Natural killer cell (primary cell): ENCODE measurements at regions not wholly inside any gene's neighbourhood (a gene's known extent, or its start where the extent isn't known, plus 50 kb on each side); places are given as distances from the start of the nearest gene placed in this dataset.
"Not testable (repeated sequence)": the region's sequence is repeated elsewhere in the genome, so short reads cannot be mapped to it uniquely, and the experiment has no call there.

Experiments
- ATAC-seq, 3 donors: fragments of 150-1000 bp in 2 of 3; fragments of 200-7000 bp in 1 of 3; cut with Tn5 transposase; 1 replicate in 1 of 3; 2 replicates in 2 of 3; pipeline ENCODE4 v1.10.0; 2021; ENCODE audit warnings: mild to moderate bottlenecking in 2 of 3, moderate library complexity in 2 of 3
- DNase-seq, 2 donors: peaks; one replicate each; pipeline versions ENCODE4 v3.0.0 to v3.0.0-alpha.2; 2013 to 2021; ENCODE audit warnings: mixed read lengths in 1 of 2
- H3K27ac ChIP-seq: one replicate; pipeline ENCODE4 v1.5.1; 2013; ENCODE audit warnings: mild to moderate bottlenecking, low read length
- H3K27me3 ChIP-seq: one replicate; pipeline ENCODE4 v1.6.1; 2013; ENCODE audit warnings: low read length; ENCODE audit not compliant: control insufficient read depth, insufficient read depth
- H3K36me3 ChIP-seq: one replicate; pipeline ENCODE4 v1.6.1; 2013; ENCODE audit warnings: low read length; ENCODE audit not compliant: control insufficient read depth, insufficient read depth
- H3K4me1 ChIP-seq: one replicate; pipeline ENCODE4 v1.6.1; 2013; ENCODE audit warnings: low read length; ENCODE audit not compliant: control insufficient read depth, insufficient read depth
- H3K4me3 ChIP-seq: one replicate; pipeline ENCODE4 v1.5.1; 2013; ENCODE audit warnings: low read length
- H3K9me3 ChIP-seq: one replicate; pipeline ENCODE4 v1.6.1; 2013; ENCODE audit warnings: low read length; ENCODE audit not compliant: control insufficient read depth, insufficient read depth
- H3K27ac Mint-ChIP-seq, 2 donors: one replicate each; pipeline ENCODE4 v1.8.0; 2022; ENCODE audit warnings: mild to moderate bottlenecking in 2 of 2, mixed read lengths in 2 of 2, moderate library complexity in 1 of 2
- H3K27me3 Mint-ChIP-seq, 2 donors: one replicate each; pipeline ENCODE4 v1.8.0; 2022; ENCODE audit warnings: low read depth in 2 of 2, mixed read lengths in 2 of 2
- H3K36me3 Mint-ChIP-seq: one replicate; pipeline ENCODE4 v1.8.0; 2022; ENCODE audit warnings: mixed read lengths
- H3K4me1 Mint-ChIP-seq, 2 donors: one replicate each; pipeline ENCODE4 v1.8.0; 2022; ENCODE audit warnings: mixed read lengths in 2 of 2
- H3K4me3 Mint-ChIP-seq: one replicate; pipeline ENCODE4 v1.8.0; 2022; ENCODE audit warnings: mild to moderate bottlenecking, moderate library complexity, mixed read lengths
- H3K9me3 Mint-ChIP-seq, 2 donors: one replicate each; pipeline ENCODE4 v1.8.0; 2022; ENCODE audit warnings: mixed read lengths in 2 of 2
- CTCF ChIP-seq: fragments of 200-600 bp; IDR thresholded peaks from one replicate; pipeline ENCODE4 v1.8.0; 2022; ENCODE audit warnings: antibody characterized with exemption
- WGBS: methylation state at CpG from one replicate; pipeline ENCODE4 v1.1.7; 2013; ENCODE audit warnings: missing lambda C conversion rate; ENCODE audit not compliant: insufficient coverage; 5-methylcytosine and 5-hydroxymethylcytosine counted together
- intact Hi-C: fragments of 100-400 bp; cut with micrococcal nuclease; formaldehyde crosslinking; loops from one replicate; pipeline ENCODE4 v1.14.2; 2022

- Mint-ChIP-seq H3K4me1 (no peaks in the 10 kb centered on the region), H3K9me3 (no peaks in the 10 kb centered on the region), H3K4me3 (no peak overlapping the region), H3K27me3 (peaks cover 22 to 57% of the 10 kb centered on the region in 2 donors), H3K27ac (no peak overlapping the region), H3K36me3 (no peaks in the 10 kb centered on the region)
- ATAC-seq: no peak
- no peak for TF ChIP-seq CTCF
- intact Hi-C loops: no loop called here
- Histone ChIP-seq H3K27ac (no peak overlapping the region), H3K4me3 (no peak overlapping the region), H3K36me3 (no peaks in the 10 kb centered on the region), H3K27me3 (peaks cover 4% of the 10 kb centered on the region), H3K4me1 (no peaks in the 10 kb centered on the region), H3K9me3 (no peaks in the 10 kb centered on the region)
- 90% methylated on average over 4 of the region's 5 CpGs for WGBS
- no peak for DNase-seq
These were observed 115.5 kb upstream of the C2CD4B start for GRCh38 chr15:62280625-62281024.

- H3K27me3 ChIP-seq, H3K4me1 Mint-ChIP-seq, H3K27ac Mint-ChIP-seq, H3K4me3 ChIP-seq, H3K4me3 Mint-ChIP-seq, H3K36me3 ChIP-seq, intact Hi-C loops, H3K27ac ChIP-seq, H3K36me3 Mint-ChIP-seq, DNase-seq, H3K9me3 ChIP-seq, ATAC-seq, H3K9me3 Mint-ChIP-seq, H3K4me1 ChIP-seq: not testable (repeated sequence)
- 92% methylated on average over 7 of the region's 8 CpGs for WGBS
- peaks cover 25 to 59% of the 10 kb centered on the region in 2 donors for H3K27me3 Mint-ChIP-seq
These were observed 116.7 kb upstream of the C2CD4B start for GRCh38 chr15:62281801-62282200.

- Mint-ChIP-seq H3K4me1 (no peaks in the 10 kb centered on the region), H3K36me3 (no peaks in the 10 kb centered on the region), H3K4me3 (no peak overlapping the region), H3K27me3 (peaks cover 30 to 61% of the 10 kb centered on the region in 2 donors), H3K9me3 (no peaks in the 10 kb centered on the region), H3K27ac (no peak overlapping the region)
- 85% methylated on average over 4 of the region's 4 CpGs for WGBS
- ATAC-seq (no peak), DNase-seq (no peak)
- H3K9me3 ChIP-seq: no peaks in the 10 kb centered on the region
- TF ChIP-seq CTCF: no peak
- no peak overlapping the region for H3K27ac ChIP-seq
- H3K4me1 ChIP-seq: no peaks in the 10 kb centered on the region
- intact Hi-C loops: no loop called here
- peaks cover 14% of the 10 kb centered on the region for H3K27me3 ChIP-seq
- no peaks in the 10 kb centered on the region for H3K36me3 ChIP-seq
- H3K4me3 ChIP-seq: no peak overlapping the region
These were observed 122.2 kb upstream of the C2CD4B start for GRCh38 chr15:62287066-62287857.

- no peaks in the 10 kb centered on the region for H3K9me3 ChIP-seq
- H3K4me3 Mint-ChIP-seq: no peak overlapping the region
- WGBS: 87% methylated on average over 5 of the region's 6 CpGs
- no peaks in the 10 kb centered on the region for H3K4me1 Mint-ChIP-seq
- peaks cover 14% of the 10 kb centered on the region for H3K27me3 ChIP-seq
- TF ChIP-seq CTCF: no peak
- DNase-seq (no peak), ATAC-seq (no peak)
- H3K4me1 ChIP-seq: no peaks in the 10 kb centered on the region
- intact Hi-C loops: no loop called here
- H3K27ac Mint-ChIP-seq: no peak overlapping the region
- H3K4me3 ChIP-seq: no peak overlapping the region
- no peaks in the 10 kb centered on the region for H3K9me3 Mint-ChIP-seq
- H3K36me3 Mint-ChIP-seq: no peaks in the 10 kb centered on the region
- H3K27me3 Mint-ChIP-seq: peaks cover 38 to 68% of the 10 kb centered on the region in 2 donors
- no peak overlapping the region for H3K27ac ChIP-seq
- no peaks in the 10 kb centered on the region for H3K36me3 ChIP-seq
These were observed 123.4 kb upstream of the C2CD4B start for GRCh38 chr15:62288361-62289017.
